GM03348 (cell line): ENCODE measurements at regions not wholly inside any gene's neighbourhood (a gene's known extent, or its start where the extent isn't known, plus 50 kb on each side); places are given as distances from the start of the nearest gene placed in this dataset.
"Not testable (repeated sequence)": the region's sequence is repeated elsewhere in the genome, so short reads cannot be mapped to it uniquely, and the experiment has no call there.

Source experiments
- DNase-seq: peaks from one replicate; pipeline ENCODE4 v3.0.0; 2012; ENCODE audit warnings: low spot score

- DNase-seq, result no peak
Measured at GRCh38 chr5:158061451-158061850, 202.5 kb upstream of the CLINT1 start.

DNA sequence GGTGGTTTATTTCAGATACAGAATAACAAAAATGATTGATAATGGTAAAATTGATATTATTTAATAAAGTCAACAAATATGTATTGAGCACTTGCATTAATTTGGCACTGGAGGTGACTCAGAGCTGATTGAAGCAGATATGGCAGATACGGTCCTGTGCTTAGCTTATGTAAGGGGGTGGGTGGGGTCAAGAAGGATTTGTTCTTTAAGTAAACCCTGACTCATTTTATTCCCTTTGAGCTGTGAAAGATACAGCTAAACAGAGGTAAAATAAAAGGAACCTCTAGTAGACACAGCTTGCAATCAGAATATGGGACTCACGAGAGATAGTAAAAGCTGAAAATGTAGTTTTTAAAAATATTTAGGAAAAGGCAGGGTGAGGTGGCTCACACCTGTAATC, 201.3 kb upstream of the CLINT1 start:
- no peak for DNase-seq

DNA sequence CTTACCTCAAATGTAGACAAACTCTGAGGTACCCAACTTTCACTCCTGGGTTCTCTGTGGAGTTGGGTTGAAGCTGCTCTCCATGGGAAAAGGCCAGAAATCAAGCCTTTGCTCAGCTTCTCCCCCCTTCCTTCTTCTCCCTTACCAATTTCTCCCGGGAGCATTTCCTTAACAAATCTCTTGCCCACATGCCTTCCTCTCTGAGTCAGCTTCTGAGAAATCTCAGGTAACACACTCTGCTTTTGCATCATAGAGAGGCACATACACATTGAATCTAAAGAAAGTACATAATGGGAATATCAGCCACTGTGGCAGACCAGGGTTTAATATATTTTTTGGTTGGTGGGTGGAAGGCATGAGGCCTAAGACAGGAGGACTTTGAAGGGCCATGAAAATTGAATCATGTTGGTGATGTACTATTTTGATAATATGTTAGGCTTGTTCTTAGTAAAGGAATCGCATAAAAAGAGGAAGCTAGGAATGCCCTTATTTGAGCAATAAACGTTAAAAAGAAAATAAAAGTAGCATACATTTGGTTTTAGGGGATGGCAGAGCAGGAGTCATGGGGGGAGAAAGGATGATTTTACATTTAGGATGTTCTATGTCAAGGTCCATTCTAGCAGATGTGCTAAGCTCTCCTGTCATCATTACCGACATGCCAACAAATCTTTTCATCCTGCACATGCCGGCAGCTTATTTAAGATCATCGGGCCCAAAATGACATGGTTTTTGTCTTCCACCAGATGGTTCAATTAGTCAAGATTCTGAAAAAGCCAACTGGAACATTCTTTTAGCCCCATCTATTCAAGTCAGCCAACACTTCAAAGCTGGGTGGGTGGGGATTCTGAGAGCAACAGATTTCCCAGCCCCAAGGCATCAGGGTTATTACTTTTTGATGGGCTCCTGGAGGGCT, 199.5 kb upstream of the CLINT1 start:
- DNase-seq, result no peak

DNA sequence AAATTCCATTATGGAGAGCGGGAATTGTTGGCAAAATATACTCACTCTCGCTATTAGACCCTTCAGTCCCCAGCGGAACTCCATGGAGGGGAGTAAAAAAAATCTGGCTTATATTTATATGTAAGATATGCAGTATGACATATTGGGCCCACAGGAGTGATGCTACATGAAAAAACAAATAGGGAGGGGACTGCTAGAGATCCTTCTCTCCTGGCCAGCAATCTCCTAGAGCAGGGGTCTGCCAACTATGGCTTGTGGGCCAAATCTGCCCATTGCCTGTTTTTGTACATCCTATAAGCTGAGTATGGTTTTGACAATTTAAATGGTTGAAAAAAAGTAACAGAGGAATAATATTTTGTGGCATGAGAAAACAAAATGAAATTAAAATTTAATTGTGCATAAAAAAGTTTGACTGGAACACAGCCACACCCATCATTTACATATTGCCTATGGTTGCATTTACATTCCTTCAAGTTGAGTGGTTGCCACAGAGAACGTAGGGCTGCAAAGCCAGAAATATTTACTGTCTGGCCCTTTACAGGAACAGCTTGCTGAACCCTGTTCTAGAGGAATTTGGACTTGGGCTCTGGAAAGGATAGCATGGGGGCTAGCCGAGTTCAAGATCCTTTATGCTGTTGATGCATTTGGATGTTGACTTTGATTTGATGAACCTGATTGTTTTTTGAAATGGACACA, 197.3 kb upstream of the CLINT1 start:
- DNase-seq, result no peak

- DNase-seq, result no peak
Measured at GRCh38 chr5:158055111-158055501, 196.2 kb upstream of the CLINT1 start.

DNA sequence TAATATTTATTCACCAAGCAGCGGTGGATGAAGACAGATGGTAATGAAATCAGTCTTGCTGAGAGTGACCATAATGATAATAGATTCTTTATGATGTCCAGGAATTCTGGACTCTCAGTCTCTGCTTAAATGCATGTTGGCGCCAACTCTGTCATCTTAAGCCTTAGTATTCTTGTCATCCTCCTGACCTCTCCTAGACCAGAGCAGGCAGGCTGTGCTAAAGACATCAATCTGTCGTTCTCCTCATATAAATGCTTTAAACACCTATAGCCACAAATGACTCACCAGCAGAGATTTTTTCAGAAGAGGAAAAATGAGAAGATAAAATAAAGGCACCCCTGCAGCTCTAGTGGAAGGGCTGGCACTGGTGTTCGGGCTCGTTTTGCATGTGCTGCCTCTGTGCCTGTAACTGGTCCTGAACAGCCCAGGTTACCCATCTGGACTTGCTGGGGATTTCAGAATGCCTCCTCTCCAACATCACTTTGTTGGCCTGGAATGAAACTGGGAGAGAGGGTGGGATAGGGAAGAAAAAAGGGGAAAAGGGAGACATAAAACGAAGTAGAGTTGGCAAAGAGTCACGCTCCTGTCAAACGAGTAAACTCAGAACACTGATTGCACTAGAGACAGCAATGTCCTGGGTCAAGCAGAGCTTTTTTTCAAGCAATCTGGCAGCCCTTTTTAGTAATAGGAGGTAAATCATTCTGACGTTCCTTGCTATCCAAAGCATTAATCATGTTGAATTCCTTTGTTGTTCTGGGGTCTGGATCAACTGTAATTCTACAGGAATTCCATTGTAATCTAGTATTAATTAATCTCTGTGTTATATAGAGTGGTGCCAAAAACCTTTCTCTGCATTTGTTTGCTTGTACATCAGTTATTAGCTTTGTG, 195.5 kb upstream of the CLINT1 start:
- DNase-seq, result no peak

GRCh38 chr5:158051036-158051435, 192.1 kb upstream of the CLINT1 start:
- no peak for DNase-seq

DNA sequence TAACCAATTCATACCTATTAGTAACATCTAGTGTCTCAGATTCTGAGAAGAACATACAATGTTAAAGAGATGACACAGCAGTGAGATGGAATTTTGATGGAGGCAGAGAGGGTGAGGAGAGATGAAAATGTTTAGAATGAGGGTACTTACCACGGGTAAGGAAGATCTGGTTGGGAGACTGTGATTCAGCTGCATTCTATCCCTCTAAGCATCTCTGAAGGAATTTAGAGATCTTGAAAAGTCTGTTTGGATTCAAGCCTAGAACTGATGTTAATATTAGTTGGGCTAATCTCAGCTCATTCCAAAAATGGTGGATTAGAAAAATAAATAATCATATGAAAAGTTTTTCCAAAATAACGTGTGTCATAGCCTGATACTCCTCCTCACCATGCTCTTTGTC, 191.5 kb upstream of the CLINT1 start:
- DNase-seq, result peak; percentile 44

GRCh38 chr5:158049459-158049858, 190.5 kb upstream of the CLINT1 start:
- DNase-seq, result no peak

- DNase-seq, result no peak
Measured at GRCh38 chr5:158045696-158046095, 186.8 kb upstream of the CLINT1 start.

GRCh38 chr5:158039911-158040347, 181.0 kb upstream of the CLINT1 start:
- DNase-seq, result no peak

DNA sequence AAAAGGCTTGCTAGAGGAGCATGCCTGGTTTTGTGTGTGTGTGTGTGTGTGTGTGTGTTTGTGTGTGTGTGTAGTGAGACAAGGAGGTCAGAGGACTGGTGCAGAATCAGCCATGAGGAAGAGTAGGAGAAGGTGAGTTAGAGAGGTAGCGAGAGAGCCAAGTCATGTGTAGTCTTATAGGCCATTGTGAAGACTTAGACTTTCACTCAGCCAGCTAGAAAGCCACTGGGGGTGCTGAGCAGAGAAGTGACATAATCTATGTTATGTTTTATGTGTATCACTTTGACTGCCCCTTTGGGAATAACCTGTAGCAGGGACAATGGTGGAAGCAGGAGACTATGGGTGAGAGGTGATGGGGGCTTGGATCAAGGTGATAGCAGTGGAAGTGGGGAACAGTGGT, 180.5 kb upstream of the CLINT1 start:
- DNase-seq, result no peak

GRCh38 chr5:158036983-158037595, 178.1 kb upstream of the CLINT1 start:
- DNase-seq, result not testable (repeated sequence)

GRCh38 chr5:158034586-158034985, 175.6 kb upstream of the CLINT1 start:
- not testable (repeated sequence) for DNase-seq

GRCh38 chr5:158033724-158034123, 174.8 kb upstream of the CLINT1 start:
- no peak for DNase-seq

- DNase-seq, result no peak
Measured at GRCh38 chr5:158033076-158033475, 174.1 kb upstream of the CLINT1 start.

DNA sequence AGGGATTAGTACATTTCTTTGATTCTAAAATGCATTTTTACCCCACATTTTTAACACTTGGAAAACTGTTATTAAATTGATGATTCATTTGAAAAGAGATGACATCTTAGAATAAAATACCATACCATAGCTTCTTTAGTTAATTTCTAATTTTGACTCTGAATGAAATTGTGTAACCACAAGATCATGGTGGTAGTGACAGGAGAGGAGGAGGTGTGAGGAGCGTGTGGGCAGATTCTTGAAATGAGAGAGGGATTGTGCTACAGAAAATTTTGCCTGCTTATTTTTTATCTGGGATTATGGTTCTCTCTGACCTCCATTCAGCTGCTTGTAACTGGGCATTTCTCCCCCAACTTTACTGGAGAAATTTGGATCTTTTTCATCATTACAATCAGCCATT, 173.3 kb upstream of the CLINT1 start:
- no peak for DNase-seq

- no peak for DNase-seq
Measured at GRCh38 chr5:158027806-158028775, 169.1 kb upstream of the CLINT1 start.

- DNase-seq, result peak; percentile 74
Measured at GRCh38 chr5:158026304-158027031, 167.5 kb upstream of the CLINT1 start.

GRCh38 chr5:158023266-158023665, 164.3 kb upstream of the CLINT1 start:
- DNase-seq, result no peak
